A549 (cell line): ENCODE measurements at regions not wholly inside any gene's neighbourhood (a gene's known extent, or its start where the extent isn't known, plus 50 kb on each side); places are given as distances from the start of the nearest gene placed in this dataset.

Source experiments
- ATAC-seq, 2 experiments: fragments of 200-7000 bp in 1 of 2; fragments of >200 bp in 1 of 2; cut with Nextera tagmentation in 1 of 2; cut with Tn5 transposase in 1 of 2; 3 replicates each; pipeline versions ENCODE4 v1.8.0 to v1.9.1; 2018 to 2020; ENCODE audit warnings: mild to moderate bottlenecking in 1 of 2, moderate library complexity in 1 of 2
- CTCF ChIA-PET: fragments of 300-600 bp; sonication (Branson Sonifier 250); formaldehyde crosslinking; extraction: SDS; loops from one replicate; lab custom pipeline; 2021; ENCODE audit warnings: antibody characterized with exemption, inconsistent platforms; lab: Yijun Ruan, JAX
- POLR2A ChIA-PET: fragments of 350-600 bp; formaldehyde crosslinking; extraction: SDS; loops from one replicate; lab custom pipeline; 2021; ENCODE audit warnings: antibody characterized with exemption, inconsistent platforms; lab: Yijun Ruan, JAX
- DNase-seq, 2 experiments: peaks; one replicate each; pipeline versions ENCODE4 v3.0.0 to v3.0.0-alpha.2; 2011 to 2016; ENCODE audit warnings: low read depth in 1 of 2, low spot score in 1 of 2
- FAIRE-seq: peaks from 2 replicates; lab custom pipeline; 2011; peaks lifted over from hg19 to GRCh38; lab: Jason Lieb, UNC
- H3K27ac ChIP-seq, 2 experiments: fragments of >200 bp; sonication (Bioruptor Twin); formaldehyde crosslinking; 3 replicates each; pipeline ENCODE4 v1.5.1; 2016 to 2017
- H3K4me1 ChIP-seq: fragments of >200 bp; sonication (Bioruptor Twin); formaldehyde crosslinking; 3 replicates; pipeline ENCODE4 v1.6.1; 2016
- H3K4me2 ChIP-seq: fragments of >200 bp; sonication (Bioruptor Twin); formaldehyde crosslinking; 3 replicates; pipeline ENCODE4 v1.6.1; 2016
- H3K4me3 ChIP-seq: fragments of >200 bp; sonication (Bioruptor Twin); formaldehyde crosslinking; 3 replicates; pipeline ENCODE4 v1.5.1; 2016
- H3K9me3 ChIP-seq: fragments of >200 bp; sonication (Bioruptor Twin); formaldehyde crosslinking; 3 replicates; pipeline ENCODE4 v1.6.1; 2016
- ATOH8 ChIP-seq: fragments of 250-450 bp; sonication (Bioruptor Pico); IDR thresholded peaks from 2 replicates; pipeline ENCODE4 v1.5.0; 2020; ENCODE audit warnings: low read depth, mild to moderate bottlenecking, moderate library complexity
- BCL3 ChIP-seq: fragments of >200 bp; sonication (Bioruptor Twin); formaldehyde crosslinking; IDR thresholded peaks from 3 replicates; pipeline ENCODE4 v1.6.1; 2016
- CBX8 ChIP-seq: fragments of 200-600 bp; sonication (generic); IDR thresholded peaks from 2 replicates; pipeline ENCODE4 v1.6.1; 2016
- CHD2 ChIP-seq: fragments of 150-350 bp; IDR thresholded peaks from 2 replicates; pipeline ENCODE4 v1.6.1; 2014; ENCODE audit warnings: low read length; ENCODE audit not compliant: partially characterized antibody
- CHD4 ChIP-seq: fragments of 200-600 bp; sonication (generic); IDR thresholded peaks from 2 replicates; pipeline ENCODE4 v1.6.1; 2016; ENCODE audit warnings: antibody characterized with exemption, mild to moderate bottlenecking, borderline replicate concordance
- E2F6 ChIP-seq: IDR thresholded peaks from 2 replicates; pipeline ENCODE4 v1.6.1; 2012; ENCODE audit warnings: low read depth, borderline replicate concordance
- EHF ChIP-seq: fragments of 250-450 bp; sonication (Bioruptor Pico); IDR thresholded peaks from 2 replicates; pipeline ENCODE4 v1.5.0; 2020; ENCODE audit warnings: mild to moderate bottlenecking
- EP300 ChIP-seq, 2 experiments: fragments of >200 bp; sonication (Bioruptor Twin); formaldehyde crosslinking; IDR thresholded peaks; 2 replicates in 1 of 2; 3 replicates in 1 of 2; pipeline ENCODE4 v1.6.1; 2016 to 2017
- FOSL2 ChIP-seq, 2 experiments: fragments of 450-650 bp in 1 of 2; fragments of >200 bp in 1 of 2; sonication (Bioruptor Twin) in 1 of 2; formaldehyde crosslinking; IDR thresholded peaks; 2 replicates each; pipeline versions ENCODE4 v1.5.0 to v1.6.1; 2016 to 2020; ENCODE audit warnings: mild to moderate bottlenecking in 1 of 2, moderate library complexity in 1 of 2
- GATA3 ChIP-seq: IDR thresholded peaks from 2 replicates; pipeline ENCODE4 v1.6.1; 2012; ENCODE audit warnings: borderline replicate concordance
- HEYL ChIP-seq: fragments of 250-450 bp; sonication (Bioruptor Pico); IDR thresholded peaks from 2 replicates; pipeline ENCODE4 v1.8.0; 2021; ENCODE audit warnings: mild to moderate bottlenecking, moderate library complexity
- HMGXB4 ChIP-seq: fragments of 250-450 bp; sonication (Bioruptor Pico); IDR thresholded peaks from 2 replicates; pipeline ENCODE4 v1.5.0; 2021; ENCODE audit warnings: mild to moderate bottlenecking, moderate library complexity, borderline replicate concordance
- JUN ChIP-seq, 2 experiments: fragments of >200 bp; sonication (Bioruptor Twin); formaldehyde crosslinking; IDR thresholded peaks; 2 replicates in 1 of 2; 3 replicates in 1 of 2; pipeline ENCODE4 v1.6.1; 2016 to 2017
- JUNB ChIP-seq: fragments of >200 bp; sonication (Bioruptor Twin); formaldehyde crosslinking; IDR thresholded peaks from 2 replicates; pipeline ENCODE4 v1.6.1; 2016
- KDM1A ChIP-seq: fragments of 200-600 bp; sonication (generic); IDR thresholded peaks from 2 replicates; pipeline ENCODE4 v1.6.1; 2016; ENCODE audit warnings: low read depth, mild to moderate bottlenecking
- KDM5A ChIP-seq: fragments of 200-600 bp; sonication (generic); IDR thresholded peaks from 2 replicates; pipeline ENCODE4 v1.6.1; 2016; ENCODE audit warnings: antibody characterized with exemption, mild to moderate bottlenecking
- NPAS2 ChIP-seq: fragments of 250-450 bp; sonication (Bioruptor Pico); IDR thresholded peaks from 2 replicates; pipeline ENCODE4 v1.8.0; 2022; ENCODE audit warnings: mild to moderate bottlenecking, moderate library complexity, borderline replicate concordance
- NR3C1 ChIP-seq: fragments of >200 bp; sonication (Bioruptor Twin); formaldehyde crosslinking; IDR thresholded peaks from 3 replicates; pipeline ENCODE4 v1.6.1; 2017
- PHF8 ChIP-seq: fragments of 200-600 bp; sonication (generic); IDR thresholded peaks from 2 replicates; pipeline ENCODE4 v1.6.1; 2016; ENCODE audit warnings: low read depth, mild to moderate bottlenecking, antibody characterized with exemption, moderate library complexity, borderline replicate concordance
- SMC3 ChIP-seq: fragments of >200 bp; sonication (Bioruptor Twin); formaldehyde crosslinking; IDR thresholded peaks from 3 replicates; pipeline ENCODE4 v1.6.1; 2018; ENCODE audit warnings: inconsistent platforms
- TFCP2L1 ChIP-seq: fragments of 250-450 bp; sonication (Bioruptor Pico); IDR thresholded peaks from 2 replicates; pipeline ENCODE4 v1.5.0; 2021; ENCODE audit warnings: mild to moderate bottlenecking
- ZC3H11A ChIP-seq: fragments of 450-650 bp; IDR thresholded peaks from 2 replicates; pipeline ENCODE4 v1.6.1; 2014; ENCODE audit warnings: antibody characterized with exemption, mild to moderate bottlenecking
- ZSCAN20 ChIP-seq: fragments of 250-450 bp; sonication (Bioruptor Pico); IDR thresholded peaks from 2 replicates; pipeline ENCODE4 v1.8.0; 2022; ENCODE audit warnings: mild to moderate bottlenecking, moderate library complexity
- WGBS: methylation state at CpG from one replicate; pipeline ENCODE4 v1.1.6; 2017; ENCODE audit errors: missing lambda C conversion rate; 5-methylcytosine and 5-hydroxymethylcytosine counted together

DNA sequence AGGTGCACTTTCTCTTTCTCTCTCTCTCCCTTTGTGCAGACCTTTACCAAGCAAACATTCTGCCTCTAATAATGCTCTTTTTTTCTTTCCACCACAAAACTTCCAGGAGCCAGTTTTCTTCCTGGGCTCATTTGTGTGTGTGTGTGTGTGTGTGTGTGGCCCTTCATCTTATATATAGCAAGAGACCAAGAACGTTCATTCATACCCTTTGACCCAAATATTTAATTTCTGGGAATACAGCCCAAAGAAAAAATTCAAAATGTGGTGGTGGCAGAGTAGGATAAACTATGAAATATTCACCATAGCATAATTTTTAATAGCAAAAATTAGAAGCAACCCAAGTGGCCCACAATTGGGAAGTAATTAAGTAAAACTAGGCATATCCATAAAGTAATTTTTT lies 398.9 kb downstream of the IGSF11 start:
- Histone ChIP-seq H3K27ac (no peak overlapping the region), H3K4me3 (no peak overlapping the region), H3K9me3 (no peaks in the 10 kb centered on the region), H3K4me2 (no peak overlapping the region), H3K4me1 (no peaks in the 10 kb centered on the region)
- FAIRE-seq (no peak), DNase-seq (no peak), ATAC-seq (no peak)
- WGBS, result 5% methylated on average over 1 of the region's 1 CpG
- POLR2A ChIA-PET, result no interaction called here
- TF ChIP-seq GATA3, result no peak
- TF ChIP-seq KDM5A, result no peak
- no peak for TF ChIP-seq ZC3H11A
- no peak for TF ChIP-seq NPAS2 (CRISPR knock-in tag)
- TF ChIP-seq BCL3, result no peak
- TF ChIP-seq HEYL (CRISPR knock-in tag), result no peak
- no peak for TF ChIP-seq NR3C1
- no peak for TF ChIP-seq EHF (CRISPR knock-in tag)
- no peak for TF ChIP-seq ATOH8 (CRISPR knock-in tag)
- no peak for TF ChIP-seq HMGXB4 (CRISPR knock-in tag)
- CTCF ChIA-PET, result no interaction called here

GRCh38 chr3:118636841-118637240 lies 397.8 kb downstream of the IGSF11 start:
- no peak overlapping the region for H3K27ac ChIP-seq
- TF ChIP-seq E2F6, result no peak
- no peak for TF ChIP-seq ZSCAN20 (CRISPR knock-in tag)
- no peak for TF ChIP-seq SMC3
- TF ChIP-seq KDM1A, result no peak
- no peak for TF ChIP-seq ZC3H11A
- no peak for TF ChIP-seq EHF (CRISPR knock-in tag)
- TF ChIP-seq EP300 (IDR thresholded peaks at IDR 0.05), result no peak
- no peak for TF ChIP-seq NPAS2 (CRISPR knock-in tag)
- no peak for TF ChIP-seq JUN (IDR thresholded peaks at IDR 0.05)
- TF ChIP-seq PHF8, result no peak
- TF ChIP-seq CHD2, result no peak
- no peak for TF ChIP-seq BCL3
- no peak for TF ChIP-seq JUNB
- no peak for TF ChIP-seq CBX8
- TF ChIP-seq FOSL2 (IDR thresholded peaks at IDR 0.05), result no peak
- TF ChIP-seq FOSL2 (CRISPR knock-in tag; IDR thresholded peaks at IDR 0.05), result no peak
- TF ChIP-seq TFCP2L1 (CRISPR knock-in tag), result no peak
- no peak for TF ChIP-seq CHD4
- H3K4me3 ChIP-seq, result no peak overlapping the region
- ChIA-PET POLR2A (no interaction called here), CTCF (interaction anchor here (0.6 to 0.9 kb wide), 4 partner anchors 10 to 24 kb away, joined by 3 to 4 read pairs (median 4); no protein-coding TSS in a partner anchor)
- DNase-seq (peak in 1 of 2 experiments; percentile 11), FAIRE-seq (no peak), ATAC-seq (peak; percentile 84 to 87; a peak in 5 of 6 replicates)
- H3K4me2 ChIP-seq, result no peak overlapping the region
- H3K9me3 ChIP-seq, result no peaks in the 10 kb centered on the region
- whole genome bisulfite sequencing, result 49% methylated on average over 4 of the region's 4 CpGs
- H3K4me1 ChIP-seq, result no peaks in the 10 kb centered on the region
